Fibroblast of lung (primary cell): ENCODE measurements at regions not wholly inside any gene's neighbourhood (a gene's known extent, or its start where the extent isn't known, plus 50 kb on each side); places are given as distances from the start of the nearest gene placed in this dataset.

Source experiments
- CTCF ChIP-seq, 2 donors: IDR thresholded peaks in 1 of 2; conservative IDR thresholded peaks in 1 of 2; 1 replicate in 1 of 2; 2 replicates in 1 of 2; pipeline ENCODE4 v1.5.1; 2011 to 2012; ENCODE audit warnings: low read length in 2 of 2, control low read depth in 1 of 2, inconsistent platforms in 1 of 2, low read depth in 1 of 2, mild to moderate bottlenecking in 1 of 2
- EZH2 ChIP-seq: IDR thresholded peaks from 2 replicates; pipeline ENCODE4 v1.5.1; 2012; ENCODE audit warnings: low read length, control low read depth, mild to moderate bottlenecking; ENCODE audit errors: missing control alignments

- TF ChIP-seq CTCF (conservative IDR thresholded peaks at IDR 0.05 in 1 of 2, IDR thresholded peaks at IDR 0.05 in 1 of 2; ENCODE audit: low read depth in 1 of 2, low read length in 2 of 2): no peak
- no peak for TF ChIP-seq EZH2
Observed at GRCh38 chr20:60788070-60788469, 464.0 kb upstream of the CDH4 start.
